GM19468 (cell line): ENCODE measurements at regions not wholly inside any gene's neighbourhood (a gene's known extent, or its start where the extent isn't known, plus 50 kb on each side); places are given as distances from the start of the nearest gene placed in this dataset.
A peak's percentile ranks its signal among the peaks of the same experiment; 100 is the strongest.
"Not testable (repeated sequence)": the region's sequence is repeated elsewhere in the genome, so short reads cannot be mapped to it uniquely, and the experiment has no call there.

Experiments used
- ATAC-seq: cut with Tn5 transposase; IDR thresholded peaks from one replicate; pipeline ENCODE4 v1.9.1; 2021; ENCODE audit warnings: mild to moderate bottlenecking, moderate library complexity, moderate number of reproducible peaks; ENCODE audit not compliant: unreplicated experiment; ENCODE audit errors: extremely low read depth

- no peak for ATAC-seq
These were observed 181.4 kb downstream of the TBX18 start for GRCh38 chr6:84582997-84583396.

DNA sequence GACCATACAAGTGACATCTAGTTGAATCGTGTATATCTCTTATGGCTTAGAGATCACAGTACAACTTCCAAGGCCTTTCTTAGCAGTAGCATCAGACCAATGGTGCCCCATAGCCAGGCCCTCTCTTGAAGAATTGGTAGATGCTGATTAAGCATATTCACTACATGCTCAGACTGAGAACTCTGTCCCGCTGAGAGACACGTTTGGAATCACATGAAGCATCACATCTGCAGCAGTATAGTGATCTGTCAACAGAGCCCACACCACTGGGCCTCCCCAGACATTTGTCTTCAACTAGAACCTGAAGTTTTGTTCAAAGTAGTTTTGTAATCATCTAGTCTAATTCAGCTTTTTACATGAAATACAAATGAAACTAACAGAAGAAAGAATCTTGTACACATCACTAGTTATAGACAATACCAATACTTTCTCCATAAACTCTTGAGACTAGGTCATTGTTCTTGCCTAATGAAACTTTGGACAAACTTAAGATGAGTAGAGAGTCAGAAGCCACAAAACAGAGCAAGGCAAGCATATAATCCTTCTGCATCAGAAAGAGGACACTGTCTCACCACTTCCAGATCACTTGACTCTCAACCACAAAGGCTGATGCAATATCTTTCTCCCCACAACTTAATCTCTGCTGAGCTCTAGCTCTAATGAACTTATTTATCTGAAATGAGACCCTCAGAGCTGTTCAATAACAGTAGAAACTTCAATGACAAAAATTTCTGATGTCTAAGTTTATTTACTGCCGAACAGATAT is 182.7 kb downstream of the TBX18 start:
- ATAC-seq = no peak

- ATAC-seq = no peak
These were observed 185.0 kb downstream of the TBX18 start for GRCh38 chr6:84579404-84579803.

DNA sequence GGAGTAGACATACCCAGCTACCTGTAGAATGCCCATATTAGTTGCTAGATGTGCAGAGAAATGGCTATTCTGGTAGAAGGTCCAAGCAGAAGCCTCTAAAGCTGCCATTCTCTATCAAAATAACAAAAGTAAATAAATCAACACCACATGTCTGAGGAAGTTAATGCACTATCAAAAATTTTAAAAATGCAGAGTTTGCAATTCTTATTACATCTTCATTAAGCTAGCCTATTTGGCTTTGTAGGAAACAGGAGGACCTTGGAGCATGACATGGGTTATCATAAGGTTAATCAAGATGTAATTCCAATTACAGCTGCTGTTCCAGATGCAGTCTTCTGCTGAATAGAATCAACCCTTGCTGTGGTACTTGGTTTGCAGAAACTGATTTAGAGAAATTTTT is 188.4 kb downstream of the TBX18 start:
- no peak for ATAC-seq

GRCh38 chr6:84575264-84575663 is 189.1 kb downstream of the TBX18 start:
- peak; percentile 87 for ATAC-seq

- ATAC-seq = no peak
These were observed 194.5 kb downstream of the TBX18 start for GRCh38 chr6:84569882-84570281.

DNA sequence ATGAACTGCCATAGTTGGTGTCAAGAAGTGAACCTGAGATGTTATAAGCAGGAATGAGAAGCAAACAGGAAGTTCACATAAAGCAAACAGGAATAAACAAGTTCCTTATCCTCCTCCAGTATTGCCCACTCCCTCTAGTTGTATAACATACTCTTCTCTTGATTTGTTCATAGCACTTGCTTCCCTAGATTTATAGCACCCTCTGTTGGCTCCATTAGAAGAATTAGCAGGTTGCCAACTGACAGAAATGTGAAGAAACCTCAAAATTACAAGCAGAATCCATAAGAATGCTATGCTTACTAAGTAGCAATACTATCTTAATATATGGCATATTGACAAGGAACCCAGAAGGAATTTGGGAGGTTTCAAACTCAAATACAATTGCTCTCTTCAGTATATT is 195.4 kb downstream of the TBX18 start:
- no peak for ATAC-seq

DNA sequence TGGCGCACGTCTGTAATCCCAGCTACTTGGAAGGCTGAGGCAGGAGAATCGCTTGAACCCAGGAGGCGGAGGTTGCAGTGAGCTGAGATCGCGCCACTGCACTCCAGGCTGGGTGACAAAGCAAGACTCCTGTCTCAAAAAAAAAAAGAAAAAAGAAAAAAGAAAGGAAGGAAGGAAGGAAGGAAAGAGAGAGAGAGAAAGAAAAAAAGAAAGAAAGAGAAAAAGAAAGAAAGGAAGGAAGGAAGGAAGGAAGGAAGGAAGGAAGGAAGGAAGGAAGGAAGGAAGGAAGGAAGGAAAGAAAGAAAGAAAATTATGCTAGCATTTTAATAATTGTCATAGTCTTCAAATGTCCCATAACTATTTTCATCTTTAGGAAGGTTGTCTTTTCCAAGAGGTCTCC is 198.7 kb downstream of the TBX18 start:
- not testable (repeated sequence) for ATAC-seq

DNA sequence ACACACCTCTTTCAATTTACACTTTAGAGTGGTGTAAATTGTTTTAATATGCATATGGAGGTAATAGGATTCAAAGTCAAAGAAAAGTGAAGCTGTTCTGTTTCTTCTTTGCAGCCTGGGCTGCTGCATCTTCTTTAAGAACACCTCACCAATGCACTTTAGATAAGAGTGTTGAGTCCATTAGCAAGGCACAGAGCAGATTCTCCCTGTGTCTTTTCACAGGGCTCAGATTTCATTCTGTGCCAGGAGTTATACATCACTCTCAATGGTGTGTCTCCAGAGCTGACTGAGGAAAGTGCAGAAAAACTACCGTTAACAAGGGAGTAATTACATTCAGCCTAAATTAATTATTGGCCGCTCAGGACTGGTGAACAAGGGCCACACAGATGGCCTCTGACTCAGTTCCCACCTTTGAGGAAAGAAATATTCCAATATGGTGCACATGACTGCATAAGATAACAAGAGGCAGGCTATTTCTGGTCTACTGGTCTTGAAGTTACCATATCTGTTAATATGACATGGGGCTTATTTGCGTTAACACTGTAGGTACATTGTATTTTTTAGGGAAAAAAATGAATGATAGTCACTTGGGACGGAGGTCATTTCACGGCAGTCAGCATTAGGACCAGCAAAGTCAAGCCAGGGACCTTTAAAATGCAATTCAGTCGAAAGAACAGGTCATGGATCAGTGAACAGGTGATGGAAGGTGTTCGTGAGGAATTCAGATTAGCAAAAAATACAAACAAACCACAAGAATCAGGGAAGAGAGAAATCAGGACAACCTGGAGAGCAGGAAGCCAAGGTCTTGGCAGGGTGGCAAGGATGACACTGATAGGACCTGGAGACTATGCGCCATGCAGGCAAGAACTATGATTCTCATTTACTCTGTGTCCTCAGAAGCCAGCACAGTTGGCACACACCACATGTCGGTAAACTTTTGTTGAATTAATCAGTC is 203.7 kb downstream of the TBX18 start:
- ATAC-seq = no peak

GRCh38 chr6:84556541-84557335 is 207.7 kb downstream of the TBX18 start:
- ATAC-seq = no peak

DNA sequence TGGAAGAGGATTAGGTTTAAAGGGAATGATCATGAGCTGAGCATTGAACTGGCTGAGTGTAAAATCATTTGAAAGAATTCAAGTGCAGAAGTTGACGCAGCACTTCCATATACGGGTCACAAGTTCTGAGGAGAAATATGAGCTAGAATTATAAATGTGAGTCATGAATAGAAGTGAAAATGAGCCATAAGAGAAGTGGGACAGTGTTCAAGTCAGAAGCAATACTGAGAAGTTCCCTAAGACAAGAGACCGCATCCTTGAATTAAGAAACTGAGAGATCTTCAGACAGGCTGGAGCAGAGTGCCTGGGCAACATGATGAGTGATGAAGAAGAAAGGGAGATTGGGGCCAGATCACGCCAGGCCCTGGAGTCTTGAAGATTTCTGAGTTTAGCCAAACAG is 209.7 kb downstream of the TBX18 start:
- no peak for ATAC-seq

DNA sequence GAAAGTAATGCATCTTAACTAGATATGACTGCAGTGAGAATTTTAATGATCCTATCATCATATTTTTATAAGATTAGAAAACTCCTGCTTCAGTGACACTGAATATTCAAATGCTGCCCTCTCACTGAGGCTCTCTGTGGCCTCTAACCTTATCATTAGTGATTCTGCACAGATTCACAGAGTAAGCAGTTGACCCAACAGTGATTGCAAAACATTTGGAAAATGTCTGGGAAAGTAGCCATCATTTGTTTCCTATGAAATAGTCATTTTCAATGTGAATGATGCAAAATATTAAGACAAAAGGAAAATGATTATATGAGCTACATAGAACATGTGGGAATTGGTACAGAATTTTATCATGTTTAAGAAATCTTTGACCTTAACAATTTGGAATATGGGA is 210.3 kb downstream of the TBX18 start:
- no peak for ATAC-seq

DNA sequence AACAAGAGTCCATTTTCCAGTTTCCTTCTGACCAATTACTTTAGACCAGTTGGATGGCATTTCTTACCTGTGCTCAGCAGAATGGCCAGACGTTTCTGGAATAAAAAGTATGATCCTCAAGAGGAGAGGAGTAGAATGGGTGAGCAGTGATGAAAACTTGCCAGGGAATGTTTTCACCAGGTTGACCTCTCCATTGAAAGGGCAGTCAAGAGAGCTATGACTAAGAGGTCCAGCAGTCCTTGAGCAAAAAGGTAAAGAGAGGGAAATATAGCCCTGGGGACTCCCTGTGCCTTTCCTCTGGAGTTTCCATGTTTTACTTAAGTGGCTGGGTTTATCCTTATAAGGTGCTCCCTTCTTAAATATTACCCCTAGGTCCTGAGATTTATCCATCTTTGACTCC is 210.9 kb downstream of the TBX18 start:
- ATAC-seq = no peak

DNA sequence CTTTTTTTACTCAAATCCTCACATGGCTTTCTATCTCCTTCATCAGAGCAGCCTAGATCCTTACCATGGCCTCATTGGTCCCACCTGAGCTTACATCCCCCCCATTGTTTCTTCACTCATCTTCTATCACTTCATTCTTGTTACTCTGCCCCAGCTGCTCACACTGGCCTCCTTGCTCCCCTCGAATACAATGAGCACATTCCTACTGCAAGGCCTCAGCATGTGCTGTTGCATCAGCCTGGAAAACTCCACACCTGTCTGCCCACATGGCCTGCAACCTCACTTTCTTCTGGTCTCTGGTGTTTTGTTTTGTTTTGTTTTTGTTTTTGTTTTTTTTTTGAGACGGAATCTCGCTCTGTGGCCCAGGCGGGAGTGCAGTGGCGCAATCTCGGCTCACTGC is 212.6 kb downstream of the TBX18 start:
- no peak for ATAC-seq

DNA sequence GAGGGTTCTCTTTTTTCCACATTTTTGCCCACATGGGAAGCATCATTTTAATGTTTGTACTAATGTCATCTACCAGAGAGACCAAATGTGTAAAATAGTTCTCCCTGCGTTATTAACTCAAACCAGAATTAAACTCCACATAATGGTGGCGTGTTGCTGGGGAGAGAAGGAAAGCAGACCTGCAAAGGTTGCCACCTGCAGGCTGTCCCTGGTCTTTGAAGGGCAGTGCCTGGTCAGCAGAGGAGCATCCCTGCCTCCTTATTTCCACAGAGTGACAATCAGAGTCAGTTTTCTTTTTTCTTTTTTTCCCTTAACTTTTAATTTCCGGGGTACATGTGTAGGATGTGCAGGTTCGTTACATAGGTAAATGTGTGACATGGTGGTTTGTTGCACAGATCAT is 214.5 kb downstream of the TBX18 start:
- no peak for ATAC-seq

GRCh38 chr6:84547341-84547801 is 217.0 kb downstream of the TBX18 start:
- no peak for ATAC-seq

GRCh38 chr6:84546427-84546914 is 217.9 kb downstream of the TBX18 start:
- ATAC-seq = no peak

GRCh38 chr6:84539122-84539856 is 225.1 kb downstream of the TBX18 start:
- no peak for ATAC-seq

GRCh38 chr6:84536885-84537638 is 227.3 kb downstream of the TBX18 start:
- no peak for ATAC-seq
